ENCODE measurements at regions not wholly inside any gene's neighbourhood (a gene's known extent, or its start where the extent isn't known, plus 50 kb on each side); places are given as distances from the start of the nearest gene placed in this dataset.

GRCh38 chr14:101466456-101467180 lies 94.7 kb upstream of the DIO3 start:
- no peak for TF ChIP-seq RAD21 (conservative IDR thresholded peaks at IDR 0.05)
- TF ChIP-seq EZH2 (IDR thresholded peaks at IDR 0.05; ENCODE audit: borderline replicate concordance, insufficient read depth, low read length, poor library complexity, severe bottlenecking), result no peak
- TF ChIP-seq TAF1 (IDR thresholded peaks at IDR 0.05; ENCODE audit: low read depth), result no peak
- TF ChIP-seq SMC3 (conservative IDR thresholded peaks at IDR 0.05; ENCODE audit: poor library complexity), result no peak
- TF ChIP-seq POLR2AphosphoS5 (IDR thresholded peaks at IDR 0.05), result no peak
- no peak for TF ChIP-seq EP300 (conservative IDR thresholded peaks at IDR 0.05; ENCODE audit: poor library complexity, severe bottlenecking)
- no peak for TF ChIP-seq CTCF (IDR thresholded peaks at IDR 0.05; ENCODE audit: poor library complexity, severe bottlenecking)
- no peak for TF ChIP-seq REST (IDR thresholded peaks at IDR 0.05; ENCODE audit: borderline replicate concordance)
- no peak for TF ChIP-seq MXI1 (conservative IDR thresholded peaks at IDR 0.05; ENCODE audit: poor library complexity, severe bottlenecking)
- Histone ChIP-seq H3K4me3 (ENCODE audit: low read length) (no peak overlapping the region), H3K9me2 (ENCODE audit: insufficient read depth, low read length) (no peaks in the 10 kb centered on the region), H3K27ac (ENCODE audit: low read length) (no peak overlapping the region), H4K20me1 (ENCODE audit: insufficient read depth) (no peaks in the 10 kb centered on the region), H2AFZ (ENCODE audit: low read depth, low read length) (no peak overlapping the region), H3K79me2 (replicated peaks; ENCODE audit: insufficient read depth, low read length) (no peaks in the 10 kb centered on the region), H3K36me3 (ENCODE audit: insufficient read depth, low read length) (no peaks in the 10 kb centered on the region), H3K9me3 (ENCODE audit: low read length) (no peaks in the 10 kb centered on the region), H3K27me3 (ENCODE audit: insufficient read depth, low read depth, low read length) (no peaks in the 10 kb centered on the region), H3K4me2 (ENCODE audit: low read length) (no peak overlapping the region), H3F3A (ENCODE audit: insufficient read depth, low read length, poor library complexity, severe bottlenecking) (no peaks in the 10 kb centered on the region), H3K9ac (ENCODE audit: low read length) (no peak overlapping the region)

GRCh38 chr14:101467181-101467926 lies 93.9 kb upstream of the DIO3 start:
- Histone ChIP-seq H3K4me3 (ENCODE audit: low read length) (no peak overlapping the region), H3K9ac (ENCODE audit: low read length) (no peak overlapping the region), H3K79me2 (replicated peaks; ENCODE audit: insufficient read depth, low read length) (no peaks in the 10 kb centered on the region), H2AFZ (ENCODE audit: low read depth, low read length) (no peak overlapping the region), H3K27ac (ENCODE audit: low read length) (no peak overlapping the region), H3K36me3 (ENCODE audit: insufficient read depth, low read length) (no peaks in the 10 kb centered on the region), H3K4me2 (ENCODE audit: low read length) (no peak overlapping the region), H3K9me2 (ENCODE audit: insufficient read depth, low read length) (no peaks in the 10 kb centered on the region), H3K9me3 (ENCODE audit: low read length) (no peaks in the 10 kb centered on the region), H4K20me1 (ENCODE audit: insufficient read depth) (no peaks in the 10 kb centered on the region), H3F3A (ENCODE audit: insufficient read depth, low read length, poor library complexity, severe bottlenecking) (no peaks in the 10 kb centered on the region), H3K27me3 (ENCODE audit: insufficient read depth, low read depth, low read length) (no peaks in the 10 kb centered on the region)
- TF ChIP-seq POLR2AphosphoS5 (IDR thresholded peaks at IDR 0.05) (no peak), SMC3 (conservative IDR thresholded peaks at IDR 0.05; ENCODE audit: poor library complexity) (no peak), TAF1 (IDR thresholded peaks at IDR 0.05; ENCODE audit: low read depth) (no peak), CTCF (IDR thresholded peaks at IDR 0.05; ENCODE audit: poor library complexity, severe bottlenecking) (no peak), RAD21 (conservative IDR thresholded peaks at IDR 0.05) (no peak), MXI1 (conservative IDR thresholded peaks at IDR 0.05; ENCODE audit: poor library complexity, severe bottlenecking) (no peak), REST (IDR thresholded peaks at IDR 0.05; ENCODE audit: borderline replicate concordance) (no peak), EP300 (conservative IDR thresholded peaks at IDR 0.05; ENCODE audit: poor library complexity, severe bottlenecking) (no peak), EZH2 (IDR thresholded peaks at IDR 0.05; ENCODE audit: borderline replicate concordance, insufficient read depth, low read length, poor library complexity, severe bottlenecking) (no peak)

Data from neural cell (in vitro differentiated cells).